HG03460 (cell line): ENCODE measurements at regions not wholly inside any gene's neighbourhood (a gene's known extent, or its start where the extent isn't known, plus 50 kb on each side); places are given as distances from the start of the nearest gene placed in this dataset.

Experiments
- ATAC-seq: cut with Tn5 transposase; IDR thresholded peaks from one replicate; pipeline ENCODE4 v1.9.1; 2021; ENCODE audit not compliant: unreplicated experiment

DNA sequence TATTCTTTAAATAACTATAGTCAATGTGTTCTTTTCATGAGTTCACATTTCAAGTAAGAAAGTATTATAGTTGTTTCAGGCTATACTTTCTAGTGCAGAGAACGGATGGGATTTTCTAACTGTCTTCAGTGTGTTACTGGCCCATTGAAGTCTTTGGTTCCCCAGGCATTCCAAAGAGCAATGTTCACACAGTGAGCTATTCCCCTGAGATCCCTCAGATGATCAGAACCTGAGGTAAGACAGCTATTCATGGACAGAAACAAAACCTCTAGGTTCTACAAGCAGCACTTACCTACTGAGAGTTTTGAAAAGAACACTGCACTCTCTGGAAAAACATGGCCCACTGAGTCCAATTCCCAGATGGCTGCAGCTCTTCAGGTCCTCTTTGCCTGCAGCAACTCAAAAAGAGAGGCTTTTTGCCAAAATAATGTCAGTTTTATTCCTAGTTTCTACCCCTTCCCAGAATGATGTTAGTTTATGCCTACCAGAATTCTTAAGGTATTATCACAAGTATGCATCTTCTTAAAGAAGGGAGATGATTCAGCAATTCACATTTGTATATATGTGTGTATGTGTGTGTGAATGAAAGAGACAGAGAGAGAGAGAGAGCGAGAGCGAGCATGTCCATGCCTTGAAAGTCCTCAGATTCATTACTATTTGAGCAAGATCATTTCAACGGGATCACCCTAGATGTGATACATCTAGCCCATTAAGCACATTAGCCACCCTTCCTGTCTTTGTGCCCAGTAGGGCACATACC lies 146.1 kb downstream of the PDHA2 start:
- ATAC-seq, result no peak

DNA sequence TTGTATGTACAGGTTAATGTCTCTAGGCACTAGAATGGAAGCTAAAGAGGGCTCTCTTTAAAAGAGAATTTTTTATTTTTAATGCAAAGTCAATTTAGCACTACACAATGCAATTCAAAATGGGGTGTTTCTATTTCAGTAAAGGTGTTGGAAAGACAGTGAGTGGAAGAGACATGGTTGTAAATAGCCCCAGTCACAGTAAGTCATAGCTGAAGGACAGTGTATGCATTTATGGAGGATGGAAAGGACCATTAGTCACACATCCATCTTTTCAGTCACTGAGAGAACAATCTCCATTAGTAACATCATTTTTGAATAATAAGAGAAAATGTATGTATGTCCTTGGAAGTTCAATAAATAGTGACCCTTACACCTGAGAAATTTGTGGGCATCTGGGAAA lies 148.0 kb downstream of the PDHA2 start:
- no peak for ATAC-seq

GRCh38 chr4:95998311-95998710 lies 158.4 kb downstream of the PDHA2 start:
- ATAC-seq, result no peak

DNA sequence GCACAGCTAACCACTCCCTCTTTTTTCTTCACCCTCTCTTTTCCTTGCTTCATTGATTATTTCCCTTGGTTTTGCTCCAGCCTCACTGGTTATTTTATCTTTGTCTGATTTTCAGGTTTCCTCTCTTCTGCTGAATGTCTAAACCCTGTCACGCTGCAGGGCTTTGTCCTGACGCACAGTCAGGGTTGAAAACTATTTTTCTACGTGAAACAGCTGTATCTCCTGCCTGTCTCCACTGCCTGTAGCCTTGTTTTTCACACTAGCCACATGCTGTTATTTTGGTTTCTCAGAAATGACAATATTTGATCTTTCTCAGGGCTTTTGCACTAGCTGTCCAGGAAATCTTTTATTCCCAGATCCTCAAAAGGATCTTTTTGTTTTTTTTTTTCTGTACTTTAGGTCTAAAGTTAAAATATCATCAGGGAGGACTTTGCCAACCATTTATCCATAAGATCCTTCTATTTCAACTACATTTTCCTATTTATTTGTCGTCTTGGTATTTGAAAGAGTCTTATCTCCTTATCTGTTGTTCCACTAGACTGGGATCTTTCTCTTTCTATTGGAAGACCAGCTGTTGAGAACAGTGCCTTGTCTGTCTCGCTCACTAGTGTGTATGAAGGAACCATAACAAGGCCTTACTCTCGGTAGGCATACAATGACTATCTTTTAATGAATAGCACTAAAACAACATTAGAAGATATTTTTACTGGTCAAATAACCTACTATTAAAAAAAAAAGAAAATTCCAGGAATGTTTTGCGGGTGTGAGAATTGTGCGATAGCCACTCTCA lies 164.3 kb downstream of the PDHA2 start:
- no peak for ATAC-seq

GRCh38 chr4:96009427-96010119 lies 169.7 kb downstream of the PDHA2 start:
- no peak for ATAC-seq

DNA sequence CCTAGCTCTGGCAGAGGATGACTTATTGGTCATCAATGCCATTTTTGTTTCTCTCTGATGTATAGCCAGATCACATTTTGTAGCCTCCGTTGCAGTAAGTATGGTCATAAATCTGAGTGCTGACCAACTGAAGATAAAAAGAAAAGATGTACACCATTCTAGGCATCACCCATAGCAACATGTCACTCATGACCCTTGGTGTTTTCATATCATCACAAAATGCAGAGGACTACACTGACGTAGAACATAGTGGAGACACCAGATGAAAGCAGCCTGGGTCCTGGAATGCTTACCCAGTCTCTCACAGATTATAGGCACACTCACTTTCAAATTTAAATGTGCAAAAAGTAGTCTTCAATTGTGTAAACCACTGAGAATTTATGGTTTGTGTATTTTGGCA lies 172.8 kb downstream of the PDHA2 start:
- ATAC-seq, result no peak

- no peak for ATAC-seq
Measured at GRCh38 chr4:96016634-96017299, 176.9 kb downstream of the PDHA2 start.

DNA sequence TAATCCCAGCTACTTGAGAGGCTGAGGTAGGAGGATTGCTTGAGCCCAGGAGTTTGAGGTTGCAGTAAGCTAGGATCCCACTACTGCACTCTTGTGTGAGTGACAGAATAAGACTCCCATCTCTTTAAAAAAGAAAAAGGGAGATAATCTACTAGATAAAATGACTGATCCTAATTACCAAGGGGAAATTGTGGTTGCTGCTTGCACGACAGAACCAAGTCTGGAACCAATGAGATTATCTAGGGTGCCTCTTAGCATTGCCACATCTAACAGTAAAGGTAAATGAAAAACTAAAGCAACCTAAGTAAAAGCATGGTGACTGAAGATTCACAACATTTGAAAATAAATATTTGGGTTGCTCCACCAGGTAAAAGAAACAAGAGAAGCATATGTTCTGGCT lies 185.1 kb downstream of the PDHA2 start:
- ATAC-seq, result no peak

GRCh38 chr4:96035727-96036126 lies 195.8 kb downstream of the PDHA2 start:
- no peak for ATAC-seq

- no peak for ATAC-seq
Measured at GRCh38 chr4:96036781-96037180, 196.9 kb downstream of the PDHA2 start.

- no peak for ATAC-seq
Measured at GRCh38 chr4:96037705-96038104, 197.8 kb downstream of the PDHA2 start.

- no peak for ATAC-seq
Measured at GRCh38 chr4:96039217-96039616, 199.3 kb downstream of the PDHA2 start.

DNA sequence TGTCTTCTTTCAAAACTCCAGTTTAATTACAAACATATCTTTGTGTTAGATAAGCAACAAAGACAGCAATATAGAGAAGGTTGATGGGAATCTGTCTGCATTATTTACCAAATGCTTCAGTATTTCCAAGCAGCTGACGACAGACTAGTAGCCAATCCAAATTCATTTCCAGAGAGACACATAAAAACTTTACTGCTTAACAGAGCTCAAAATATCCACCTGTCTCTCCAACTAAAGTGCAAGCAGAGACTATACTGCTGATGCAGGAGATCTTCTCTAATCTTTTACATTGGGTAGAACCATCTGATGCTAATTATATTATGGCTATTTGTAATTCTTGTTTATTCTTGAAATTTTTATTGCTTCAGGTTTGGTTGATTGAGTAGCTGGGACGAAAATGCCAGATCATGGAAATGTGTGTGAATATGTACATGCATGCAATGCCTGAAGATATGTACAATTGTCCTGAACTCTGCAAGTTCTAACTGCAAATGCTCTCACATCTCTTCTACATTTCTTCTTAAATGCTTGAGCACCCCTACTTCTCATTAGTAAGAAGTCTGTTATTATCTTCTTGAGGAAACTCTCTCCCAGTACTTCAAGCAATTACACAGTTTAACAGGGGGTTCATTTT lies 200.0 kb downstream of the PDHA2 start:
- ATAC-seq, result no peak

GRCh38 chr4:96044971-96045370 lies 205.1 kb downstream of the PDHA2 start:
- ATAC-seq, result no peak

- ATAC-seq, result no peak
Measured at GRCh38 chr4:96052827-96053226, 212.9 kb downstream of the PDHA2 start.

- no peak for ATAC-seq
Measured at GRCh38 chr4:96056346-96056934, 216.5 kb downstream of the PDHA2 start.

DNA sequence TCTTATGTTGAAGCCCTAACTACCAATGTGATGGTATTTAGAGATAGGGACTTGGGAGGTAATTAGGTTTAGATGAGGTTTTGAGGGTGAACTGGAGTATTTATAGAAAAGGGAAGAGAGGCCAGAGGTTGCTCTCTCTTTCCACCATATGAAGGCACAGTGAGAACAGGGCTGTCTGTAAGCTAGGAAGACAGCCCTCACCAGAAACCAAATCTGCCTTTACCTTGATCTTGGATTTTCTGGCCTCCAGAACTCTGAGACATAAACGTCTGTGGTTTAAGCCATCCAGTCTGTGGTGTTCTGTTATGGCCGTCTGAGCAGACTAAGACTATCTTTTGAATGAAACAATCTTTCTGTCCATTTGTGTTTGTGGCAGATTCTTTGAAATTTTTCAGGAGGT lies 223.7 kb downstream of the PDHA2 start:
- ATAC-seq, result no peak

DNA sequence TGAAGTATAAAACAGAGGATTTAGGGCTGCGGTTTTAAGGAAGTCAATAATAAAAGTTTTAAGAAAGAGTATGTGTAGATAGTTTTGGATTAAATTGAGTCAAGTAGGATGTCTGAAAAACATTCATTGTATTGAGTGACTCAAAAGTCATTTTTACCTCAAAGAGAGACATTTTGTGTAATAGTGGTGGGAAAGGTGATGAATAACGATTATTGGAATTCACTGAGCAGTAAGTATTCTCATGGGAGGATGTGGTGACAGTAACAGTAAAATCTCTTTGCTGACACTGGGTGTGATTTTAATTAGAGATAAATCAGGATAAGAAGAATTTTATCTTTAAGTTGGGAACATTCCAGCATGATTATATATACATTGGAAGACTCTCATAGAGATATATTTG lies 233.6 kb downstream of the PDHA2 start:
- no peak for ATAC-seq

- no peak for ATAC-seq
Measured at GRCh38 chr4:96092151-96092705, 252.3 kb downstream of the PDHA2 start.

GRCh38 chr4:96093057-96093456 lies 253.2 kb downstream of the PDHA2 start:
- ATAC-seq, result no peak
